ENCODE measurements at regions not wholly inside any gene's neighbourhood (a gene's known extent, or its start where the extent isn't known, plus 50 kb on each side); places are given as distances from the start of the nearest gene placed in this dataset.

DNA sequence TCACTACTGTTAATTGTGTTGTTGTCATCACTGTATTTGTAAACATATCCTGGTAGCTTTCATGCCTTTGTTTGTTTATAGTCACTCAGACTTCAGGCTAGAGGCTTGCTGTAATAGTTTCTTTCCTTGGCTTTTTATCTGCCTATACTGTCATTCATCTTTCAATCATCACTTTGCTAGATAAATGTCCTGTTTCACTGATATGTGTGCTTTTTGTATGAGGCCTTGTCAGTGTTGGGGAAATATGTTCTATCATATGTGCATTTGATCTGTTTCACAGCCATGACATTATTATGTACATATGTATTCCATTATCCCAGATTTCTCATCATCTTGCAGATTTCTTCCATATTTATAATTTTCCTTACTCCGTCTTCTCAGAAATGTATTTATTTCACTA, 558.9 kb upstream of the LRFN5 start:
- TF ChIP-seq POLR2AphosphoS5 (IDR thresholded peaks at IDR 0.05; ENCODE audit: low read depth, low read length) (no peak), CTCF (IDR thresholded peaks at IDR 0.05) (no peak), YY1 (IDR thresholded peaks at IDR 0.05; ENCODE audit: low read depth) (no peak), EP300 (IDR thresholded peaks at IDR 0.05; ENCODE audit: borderline replicate concordance in 1 of 2, low read depth in 1 of 2, low read length in 1 of 2) (no peak), TAF1 (IDR thresholded peaks at IDR 0.05; ENCODE audit: borderline replicate concordance, low read depth, low read length) (no peak), MAX (IDR thresholded peaks at IDR 0.05; ENCODE audit: low read depth) (no peak), RFX5 (IDR thresholded peaks at IDR 0.05; ENCODE audit: low read length) (no peak)
- TF ChIP-seq, protein P1, sequence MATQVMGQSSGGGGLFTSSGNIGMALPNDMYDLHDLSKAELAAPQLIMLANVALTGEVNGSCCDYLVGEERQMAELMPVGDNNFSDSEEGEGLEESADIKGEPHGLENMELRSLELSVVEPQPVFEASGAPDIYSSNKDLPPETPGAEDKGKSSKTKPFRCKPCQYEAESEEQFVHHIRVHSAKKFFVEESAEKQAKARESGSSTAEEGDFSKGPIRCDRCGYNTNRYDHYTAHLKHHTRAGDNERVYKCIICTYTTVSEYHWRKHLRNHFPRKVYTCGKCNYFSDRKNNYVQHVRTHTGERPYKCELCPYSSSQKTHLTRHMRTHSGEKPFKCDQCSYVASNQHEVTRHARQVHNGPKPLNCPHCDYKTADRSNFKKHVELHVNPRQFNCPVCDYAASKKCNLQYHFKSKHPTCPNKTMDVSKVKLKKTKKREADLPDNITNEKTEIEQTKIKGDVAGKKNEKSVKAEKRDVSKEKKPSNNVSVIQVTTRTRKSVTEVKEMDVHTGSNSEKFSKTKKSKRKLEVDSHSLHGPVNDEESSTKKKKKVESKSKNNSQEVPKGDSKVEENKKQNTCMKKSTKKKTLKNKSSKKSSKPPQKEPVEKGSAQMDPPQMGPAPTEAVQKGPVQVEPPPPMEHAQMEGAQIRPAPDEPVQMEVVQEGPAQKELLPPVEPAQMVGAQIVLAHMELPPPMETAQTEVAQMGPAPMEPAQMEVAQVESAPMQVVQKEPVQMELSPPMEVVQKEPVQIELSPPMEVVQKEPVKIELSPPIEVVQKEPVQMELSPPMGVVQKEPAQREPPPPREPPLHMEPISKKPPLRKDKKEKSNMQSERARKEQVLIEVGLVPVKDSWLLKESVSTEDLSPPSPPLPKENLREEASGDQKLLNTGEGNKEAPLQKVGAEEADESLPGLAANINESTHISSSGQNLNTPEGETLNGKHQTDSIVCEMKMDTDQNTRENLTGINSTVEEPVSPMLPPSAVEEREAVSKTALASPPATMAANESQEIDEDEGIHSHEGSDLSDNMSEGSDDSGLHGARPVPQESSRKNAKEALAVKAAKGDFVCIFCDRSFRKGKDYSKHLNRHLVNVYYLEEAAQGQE (IDR thresholded peaks at IDR 0.05; ENCODE audit: low read depth, low read length) = no peak
